Type B pancreatic cell (in vitro differentiated cells): ENCODE measurements at regions not wholly inside any gene's neighbourhood (a gene's known extent, or its start where the extent isn't known, plus 50 kb on each side); places are given as distances from the start of the nearest gene placed in this dataset.

Experiments
- DNase-seq: peaks from one replicate; pipeline ENCODE4 v3.0.0; 2021; ENCODE audit warnings: mixed read lengths; ENCODE audit not compliant: unreplicated experiment; ENCODE audit errors: extremely low spot score
- H3K27ac Mint-ChIP-seq: 2 replicates; pipeline ENCODE4 v1.8.0; 2021; ENCODE audit warnings: mild to moderate bottlenecking, mixed read lengths
- H3K27me3 Mint-ChIP-seq: 2 replicates; pipeline ENCODE4 v1.8.0; 2021; ENCODE audit warnings: mixed read lengths
- H3K36me3 Mint-ChIP-seq: 2 replicates; pipeline ENCODE4 v1.8.0; 2021; ENCODE audit warnings: mixed read lengths
- H3K4me1 Mint-ChIP-seq: one replicate; pipeline ENCODE4 v1.8.0; 2021; ENCODE audit warnings: mixed read lengths; ENCODE audit not compliant: unreplicated experiment
- H3K4me3 Mint-ChIP-seq: 2 replicates; pipeline ENCODE4 v1.8.0; 2021; ENCODE audit warnings: mild to moderate bottlenecking, mixed read lengths
- H3K9me3 Mint-ChIP-seq: 2 replicates; pipeline ENCODE4 v1.8.0; 2021; ENCODE audit warnings: mixed read lengths
- TF ChIP-seq, protein P1 (sequence below): fragments of 200-600 bp; sonication (generic); conservative IDR thresholded peaks from 2 replicates; pipeline ENCODE4 v1.5.0; 2021; ENCODE audit warnings: antibody characterized with exemption, mild to moderate bottlenecking

DNA sequence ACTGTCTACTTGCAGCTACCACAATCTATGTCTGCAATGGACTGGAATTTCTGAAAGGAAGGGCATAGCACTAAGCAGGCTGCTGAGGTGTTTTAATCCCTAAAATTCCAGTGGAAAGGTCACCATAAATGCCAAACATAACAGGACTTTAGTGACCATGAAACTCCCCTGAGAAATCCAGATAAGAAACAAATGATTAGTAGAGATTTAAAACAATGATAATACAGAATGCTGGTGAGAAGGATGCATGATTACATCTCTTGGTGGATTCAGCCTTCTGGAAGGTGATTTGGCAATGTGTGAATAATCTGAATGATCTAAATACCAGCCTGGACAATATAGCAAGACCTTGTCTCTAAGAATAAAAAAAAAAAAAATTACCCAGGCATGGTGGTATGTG lies 475.0 kb upstream of the CBLB start:
- H3K4me3 Mint-ChIP-seq, result no peak overlapping the region
- TF ChIP-seq, protein P1, sequence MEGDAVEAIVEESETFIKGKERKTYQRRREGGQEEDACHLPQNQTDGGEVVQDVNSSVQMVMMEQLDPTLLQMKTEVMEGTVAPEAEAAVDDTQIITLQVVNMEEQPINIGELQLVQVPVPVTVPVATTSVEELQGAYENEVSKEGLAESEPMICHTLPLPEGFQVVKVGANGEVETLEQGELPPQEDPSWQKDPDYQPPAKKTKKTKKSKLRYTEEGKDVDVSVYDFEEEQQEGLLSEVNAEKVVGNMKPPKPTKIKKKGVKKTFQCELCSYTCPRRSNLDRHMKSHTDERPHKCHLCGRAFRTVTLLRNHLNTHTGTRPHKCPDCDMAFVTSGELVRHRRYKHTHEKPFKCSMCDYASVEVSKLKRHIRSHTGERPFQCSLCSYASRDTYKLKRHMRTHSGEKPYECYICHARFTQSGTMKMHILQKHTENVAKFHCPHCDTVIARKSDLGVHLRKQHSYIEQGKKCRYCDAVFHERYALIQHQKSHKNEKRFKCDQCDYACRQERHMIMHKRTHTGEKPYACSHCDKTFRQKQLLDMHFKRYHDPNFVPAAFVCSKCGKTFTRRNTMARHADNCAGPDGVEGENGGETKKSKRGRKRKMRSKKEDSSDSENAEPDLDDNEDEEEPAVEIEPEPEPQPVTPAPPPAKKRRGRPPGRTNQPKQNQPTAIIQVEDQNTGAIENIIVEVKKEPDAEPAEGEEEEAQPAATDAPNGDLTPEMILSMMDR, result no peak
- no peak overlapping the region for H3K27ac Mint-ChIP-seq
- H3K36me3 Mint-ChIP-seq, result no peaks in the 10 kb centered on the region
- DNase-seq, result no peak
- peaks cover 9% of the 10 kb centered on the region for H3K27me3 Mint-ChIP-seq
- peaks cover 6% of the 10 kb centered on the region for H3K9me3 Mint-ChIP-seq
- H3K4me1 Mint-ChIP-seq, result peaks cover 10% of the 10 kb centered on the region

DNA sequence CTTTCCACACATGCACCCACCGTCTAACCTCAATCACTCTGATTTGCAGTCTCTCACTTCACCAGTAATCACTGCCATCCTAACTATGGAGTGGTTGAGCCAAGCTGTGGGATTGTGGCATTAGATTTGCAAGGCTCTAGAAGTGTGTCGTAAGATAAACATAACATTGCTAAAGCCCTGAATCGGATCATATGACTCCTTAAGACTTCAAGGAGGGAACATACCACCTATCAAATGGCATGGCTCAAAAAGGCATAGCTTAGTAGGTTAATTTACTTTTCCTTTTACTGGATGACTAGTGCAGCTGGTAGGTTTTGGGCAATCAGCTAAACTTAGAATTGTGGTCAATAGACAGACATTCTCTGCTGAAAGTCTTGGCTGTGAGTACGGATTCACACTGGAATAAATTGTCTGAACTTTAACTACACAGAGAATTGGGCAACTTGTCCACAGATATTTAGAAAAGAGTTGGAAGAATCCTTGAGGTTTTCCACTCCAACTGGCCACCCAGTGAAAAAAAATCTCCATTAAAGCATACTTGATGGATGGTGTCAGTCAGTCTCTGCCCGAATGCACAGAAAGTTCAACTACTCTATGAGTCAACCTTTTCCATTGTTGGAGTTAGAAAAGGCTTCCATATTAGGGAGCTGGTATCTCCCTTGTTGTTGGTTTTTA lies 476.7 kb upstream of the CBLB start:
- Mint-ChIP-seq H3K4me1 (peaks cover 14% of the 10 kb centered on the region), H3K27ac (no peak overlapping the region), H3K27me3 (peaks cover 9% of the 10 kb centered on the region), H3K36me3 (no peaks in the 10 kb centered on the region), H3K4me3 (no peak overlapping the region), H3K9me3 (peaks cover 10% of the 10 kb centered on the region)
- DNase-seq, result no peak
- TF ChIP-seq, protein P1, result no peak

DNA sequence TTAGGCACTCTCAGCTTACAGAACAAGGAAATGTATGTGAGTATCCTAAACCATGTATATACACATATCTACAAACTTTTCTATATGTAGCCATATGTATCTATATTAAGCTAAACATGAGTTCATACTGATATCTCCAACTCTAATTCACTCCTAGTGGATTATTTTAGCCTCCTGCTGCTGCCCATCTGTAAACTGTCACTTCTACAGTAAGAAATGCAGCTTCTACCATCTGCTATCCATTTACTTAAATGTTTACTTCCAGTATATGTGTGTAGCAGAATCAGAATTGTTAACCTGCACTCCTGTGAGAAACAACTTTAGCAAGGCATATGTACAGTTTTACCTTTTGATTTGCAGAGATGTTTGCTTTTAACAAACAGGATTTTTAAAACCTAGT lies 478.5 kb upstream of the CBLB start:
- Mint-ChIP-seq H3K27me3 (peaks cover 2% of the 10 kb centered on the region), H3K9me3 (peaks cover 10% of the 10 kb centered on the region), H3K4me3 (no peak overlapping the region), H3K4me1 (peaks cover 10% of the 10 kb centered on the region), H3K36me3 (no peaks in the 10 kb centered on the region), H3K27ac (no peak overlapping the region)
- TF ChIP-seq, protein P1, result no peak
- no peak for DNase-seq

DNA sequence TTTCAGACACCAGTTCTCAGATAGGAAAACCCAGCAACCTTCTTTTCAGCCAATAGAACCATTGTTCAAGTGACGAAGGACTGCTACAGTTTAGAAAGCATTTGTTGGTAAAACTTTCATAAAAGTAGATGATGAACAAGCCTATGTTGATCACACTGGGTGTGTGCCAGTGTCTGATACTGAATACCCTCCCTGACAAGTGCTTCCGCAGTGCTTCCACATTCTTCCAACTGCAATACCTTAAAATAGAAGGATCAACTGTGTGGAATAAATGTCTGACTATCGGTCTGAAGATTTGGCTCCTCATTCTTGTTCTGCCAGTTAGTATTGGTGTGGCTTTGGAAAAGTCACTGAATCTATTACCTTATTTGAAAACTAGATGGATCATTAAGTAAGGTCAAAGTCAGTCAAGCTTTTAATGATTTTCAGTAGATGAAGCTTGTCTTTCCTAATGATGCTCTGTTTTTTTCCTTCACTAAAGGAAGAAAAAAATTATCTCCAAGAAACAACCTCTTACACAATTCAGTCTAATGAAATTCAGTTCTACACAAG lies 479.4 kb upstream of the CBLB start:
- no peak for DNase-seq
- Mint-ChIP-seq H3K27ac (no peak overlapping the region), H3K27me3 (no peaks in the 10 kb centered on the region), H3K9me3 (peaks cover 10% of the 10 kb centered on the region), H3K4me3 (no peak overlapping the region), H3K36me3 (no peaks in the 10 kb centered on the region), H3K4me1 (peaks cover 10% of the 10 kb centered on the region)
- TF ChIP-seq, protein P1, result no peak

DNA sequence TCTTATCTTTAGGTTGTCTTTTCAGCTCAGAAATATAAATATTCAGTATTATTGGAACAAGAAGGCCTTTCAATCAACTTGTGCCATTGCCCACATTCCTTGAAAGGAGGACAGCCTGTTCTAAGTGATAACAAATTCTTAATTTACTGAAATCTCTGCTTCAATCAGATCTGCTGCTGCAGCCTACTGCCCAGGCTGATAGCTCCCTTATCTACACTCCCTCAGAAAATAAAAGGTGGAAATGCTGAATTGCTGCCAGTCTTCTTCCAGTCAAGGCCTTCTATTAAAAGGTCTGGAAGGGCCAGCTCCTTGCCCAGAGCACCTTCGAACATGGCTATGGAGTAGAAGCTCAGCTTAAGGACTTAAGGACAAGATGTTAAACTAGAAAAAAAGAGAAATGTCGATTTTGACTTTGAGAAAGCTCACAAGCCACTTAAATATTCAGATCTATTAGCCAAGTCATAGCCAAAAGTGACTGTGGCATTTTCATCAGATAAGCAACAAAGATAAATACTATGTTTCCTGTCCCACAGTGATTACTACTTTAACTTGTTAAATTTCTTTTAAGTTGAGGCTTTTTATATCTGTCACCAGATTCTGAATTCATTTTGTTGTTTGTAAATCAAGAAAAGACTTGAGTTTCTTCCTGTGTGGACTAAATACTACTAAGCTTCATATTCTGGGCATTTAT lies 480.5 kb upstream of the CBLB start:
- H3K27me3 Mint-ChIP-seq, result no peaks in the 10 kb centered on the region
- H3K27ac Mint-ChIP-seq, result no peak overlapping the region
- peaks cover 7% of the 10 kb centered on the region for H3K9me3 Mint-ChIP-seq
- TF ChIP-seq, protein P1, result no peak
- DNase-seq, result no peak
- peaks cover 10% of the 10 kb centered on the region for H3K4me1 Mint-ChIP-seq
- no peaks in the 10 kb centered on the region for H3K36me3 Mint-ChIP-seq
- no peak overlapping the region for H3K4me3 Mint-ChIP-seq
